ENCODE measurements at regions not wholly inside any gene's neighbourhood (a gene's known extent, or its start where the extent isn't known, plus 50 kb on each side); places are given as distances from the start of the nearest gene placed in this dataset.

GRCh38 chr20:11207749-11208502 is 534.1 kb upstream of the JAG1 start:
- TF ChIP-seq, protein P1, sequence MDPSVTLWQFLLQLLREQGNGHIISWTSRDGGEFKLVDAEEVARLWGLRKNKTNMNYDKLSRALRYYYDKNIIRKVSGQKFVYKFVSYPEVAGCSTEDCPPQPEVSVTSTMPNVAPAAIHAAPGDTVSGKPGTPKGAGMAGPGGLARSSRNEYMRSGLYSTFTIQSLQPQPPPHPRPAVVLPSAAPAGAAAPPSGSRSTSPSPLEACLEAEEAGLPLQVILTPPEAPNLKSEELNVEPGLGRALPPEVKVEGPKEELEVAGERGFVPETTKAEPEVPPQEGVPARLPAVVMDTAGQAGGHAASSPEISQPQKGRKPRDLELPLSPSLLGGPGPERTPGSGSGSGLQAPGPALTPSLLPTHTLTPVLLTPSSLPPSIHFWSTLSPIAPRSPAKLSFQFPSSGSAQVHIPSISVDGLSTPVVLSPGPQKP (IDR thresholded peaks at IDR 0.05; ENCODE audit: borderline replicate concordance, low read depth, low read length): no peak
- TF ChIP-seq CTCF (conservative IDR thresholded peaks at IDR 0.05; ENCODE audit: low read depth, low read length) (no peak), RAD21 (IDR thresholded peaks at IDR 0.05; ENCODE audit: low read length) (no peak), RCOR1 (IDR thresholded peaks at IDR 0.05; ENCODE audit: insufficient replicate concordance, low read length) (no peak), MXI1 (IDR thresholded peaks at IDR 0.05; ENCODE audit: borderline replicate concordance, low read depth, low read length) (no peak), POLR2A (IDR thresholded peaks at IDR 0.05; ENCODE audit: low read depth, low read length) (no peak), MAZ (IDR thresholded peaks at IDR 0.05; ENCODE audit: borderline replicate concordance, low read depth, low read length) (no peak), BHLHE40 (IDR thresholded peaks at IDR 0.05; ENCODE audit: low read depth, low read length) (no peak), RFX5 (IDR thresholded peaks at IDR 0.05; ENCODE audit: low read depth, low read length) (no peak), CEBPB (IDR thresholded peaks at IDR 0.05; ENCODE audit: low read depth, low read length) (no peak), SMC3 (IDR thresholded peaks at IDR 0.05; ENCODE audit: low read depth, low read length) (no peak), FOS (IDR thresholded peaks at IDR 0.05; ENCODE audit: low read depth, low read length) (no peak), MAFK (IDR thresholded peaks at IDR 0.05; ENCODE audit: low read depth, low read length) (no peak)
- TF ChIP-seq, protein P2, sequence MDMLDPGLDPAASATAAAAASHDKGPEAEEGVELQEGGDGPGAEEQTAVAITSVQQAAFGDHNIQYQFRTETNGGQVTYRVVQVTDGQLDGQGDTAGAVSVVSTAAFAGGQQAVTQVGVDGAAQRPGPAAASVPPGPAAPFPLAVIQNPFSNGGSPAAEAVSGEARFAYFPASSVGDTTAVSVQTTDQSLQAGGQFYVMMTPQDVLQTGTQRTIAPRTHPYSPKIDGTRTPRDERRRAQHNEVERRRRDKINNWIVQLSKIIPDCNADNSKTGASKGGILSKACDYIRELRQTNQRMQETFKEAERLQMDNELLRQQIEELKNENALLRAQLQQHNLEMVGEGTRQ (IDR thresholded peaks at IDR 0.05; ENCODE audit: low read depth, low read length): no peak
